ES-I3 (cell line): ENCODE measurements at regions not wholly inside any gene's neighbourhood (a gene's known extent, or its start where the extent isn't known, plus 50 kb on each side); places are given as distances from the start of the nearest gene placed in this dataset.

Experiments used
- H3K36me3 ChIP-seq: 2 replicates; pipeline ENCODE4 v1.6.1; 2013; ENCODE audit warnings: mild to moderate bottlenecking, low read length, control low read depth, moderate library complexity; ENCODE audit not compliant: insufficient read depth
- H3K4me1 ChIP-seq: 2 replicates; pipeline ENCODE4 v1.6.1; 2013; ENCODE audit warnings: mild to moderate bottlenecking, control low read depth, low read length; ENCODE audit not compliant: insufficient read depth
- H3K9ac ChIP-seq: 2 replicates; pipeline ENCODE4 v1.6.1; 2013; ENCODE audit warnings: low read depth, mild to moderate bottlenecking, low read length, moderate library complexity
- H3K9me3 ChIP-seq: 2 replicates; pipeline ENCODE4 v1.6.1; 2013; ENCODE audit warnings: mild to moderate bottlenecking, low read length, moderate library complexity; ENCODE audit not compliant: control insufficient read depth, insufficient read depth

- no peak overlapping the region for H3K9ac ChIP-seq
Measured at GRCh38 chr5:124796495-124796894, 50.1 kb upstream of the ZNF608 start.

GRCh38 chr5:124797665-124798087 is 51.2 kb upstream of the ZNF608 start:
- no peak overlapping the region for H3K9ac ChIP-seq
- no peaks in the 10 kb centered on the region for H3K9me3 ChIP-seq

More at GRCh38 chr5:124796495-124796894, 50.1 kb upstream of the ZNF608 start:
- Histone ChIP-seq H3K4me1 (0 out of 2 replicates have a peak, but pooled peaks cover 5% of the 10 kb centered on the region), H3K9me3 (no peaks in the 10 kb centered on the region), H3K36me3 (no peaks in the 10 kb centered on the region)

GRCh38 chr5:124798890-124799289 is 52.5 kb upstream of the ZNF608 start:
- no peaks in the 10 kb centered on the region for H3K9me3 ChIP-seq
- no peaks in the 10 kb centered on the region for H3K36me3 ChIP-seq
- H3K9ac ChIP-seq = no peak overlapping the region
- H3K4me1 ChIP-seq = 0 out of 2 replicates have a peak, but pooled peaks cover 5% of the 10 kb centered on the region

More at GRCh38 chr5:124797665-124798087, 51.2 kb upstream of the ZNF608 start:
- Histone ChIP-seq H3K36me3 (no peaks in the 10 kb centered on the region), H3K4me1 (0 out of 2 replicates have a peak, but pooled peaks cover 5% of the 10 kb centered on the region)

- peaks cover 6% of the 10 kb centered on the region for H3K4me1 ChIP-seq
- H3K36me3 ChIP-seq = no peaks in the 10 kb centered on the region
- no peak overlapping the region for H3K9ac ChIP-seq
- no peaks in the 10 kb centered on the region for H3K9me3 ChIP-seq
Measured at GRCh38 chr5:124801551-124801950, 55.1 kb upstream of the ZNF608 start.

GRCh38 chr5:124803617-124804323 is 57.3 kb upstream of the ZNF608 start:
- Histone ChIP-seq H3K36me3 (no peaks in the 10 kb centered on the region), H3K4me1 (peaks cover 13% of the 10 kb centered on the region), H3K9ac (no peak overlapping the region), H3K9me3 (no peaks in the 10 kb centered on the region)

GRCh38 chr5:124806026-124806372 is 59.6 kb upstream of the ZNF608 start:
- Histone ChIP-seq H3K36me3 (no peaks in the 10 kb centered on the region), H3K9ac (no peak overlapping the region), H3K9me3 (no peaks in the 10 kb centered on the region), H3K4me1 (peaks cover 13% of the 10 kb centered on the region)

- Histone ChIP-seq H3K9ac (no peak overlapping the region), H3K9me3 (no peaks in the 10 kb centered on the region), H3K36me3 (no peaks in the 10 kb centered on the region), H3K4me1 (peaks cover 13% of the 10 kb centered on the region)
Measured at GRCh38 chr5:124806373-124807077, 60.1 kb upstream of the ZNF608 start.

- H3K9me3 ChIP-seq = no peaks in the 10 kb centered on the region
Measured at GRCh38 chr5:124808842-124809268, 62.4 kb upstream of the ZNF608 start.

GRCh38 chr5:124810396-124811006 is 64.1 kb upstream of the ZNF608 start:
- H3K4me1 ChIP-seq = peaks cover 13% of the 10 kb centered on the region
- H3K9ac ChIP-seq = no peak overlapping the region
- H3K9me3 ChIP-seq = no peaks in the 10 kb centered on the region
- H3K36me3 ChIP-seq = no peaks in the 10 kb centered on the region

More at GRCh38 chr5:124808842-124809268, 62.4 kb upstream of the ZNF608 start:
- Histone ChIP-seq H3K9ac (no peak overlapping the region), H3K36me3 (no peaks in the 10 kb centered on the region), H3K4me1 (peaks cover 13% of the 10 kb centered on the region)

- Histone ChIP-seq H3K36me3 (no peaks in the 10 kb centered on the region), H3K4me1 (no peaks in the 10 kb centered on the region), H3K9me3 (no peaks in the 10 kb centered on the region), H3K9ac (no peak overlapping the region)
Measured at GRCh38 chr5:124812771-124813358, 66.4 kb upstream of the ZNF608 start.

- H3K36me3 ChIP-seq = no peaks in the 10 kb centered on the region
- no peak overlapping the region for H3K9ac ChIP-seq
- H3K9me3 ChIP-seq = no peaks in the 10 kb centered on the region
- H3K4me1 ChIP-seq = no peaks in the 10 kb centered on the region
Measured at GRCh38 chr5:124816381-124816780, 69.9 kb upstream of the ZNF608 start.

- Histone ChIP-seq H3K36me3 (no peaks in the 10 kb centered on the region), H3K4me1 (no peaks in the 10 kb centered on the region), H3K9ac (no peak overlapping the region), H3K9me3 (no peaks in the 10 kb centered on the region; the same call in 1 of the 2 replicates)
Measured at GRCh38 chr5:124819201-124819600, 72.8 kb upstream of the ZNF608 start.

GRCh38 chr5:124822647-124823046 is 76.2 kb upstream of the ZNF608 start:
- Histone ChIP-seq H3K9me3 (no peaks in the 10 kb centered on the region; the same call in 1 of the 2 replicates), H3K36me3 (no peaks in the 10 kb centered on the region), H3K4me1 (peaks cover 5% of the 10 kb centered on the region; the same call in 1 of the 2 replicates), H3K9ac (no peak overlapping the region)

GRCh38 chr5:124823380-124823779 is 76.9 kb upstream of the ZNF608 start:
- H3K9ac ChIP-seq = no peak overlapping the region
- no peaks in the 10 kb centered on the region; the same call in 1 of the 2 replicates for H3K9me3 ChIP-seq
- peaks cover 5% of the 10 kb centered on the region; the same call in 1 of the 2 replicates for H3K4me1 ChIP-seq
- H3K36me3 ChIP-seq = no peaks in the 10 kb centered on the region
